H1 (cell line): ENCODE measurements at regions not wholly inside any gene's neighbourhood (a gene's known extent, or its start where the extent isn't known, plus 50 kb on each side); places are given as distances from the start of the nearest gene placed in this dataset.

Experiments
- CBX8 ChIP-seq: fragments of 300-800, 300-1000 bp; sonication (generic); IDR thresholded peaks from 2 replicates; pipeline ENCODE4 v1.7.1; 2016; ENCODE audit warnings: low read depth, low read length, borderline replicate concordance
- E2F6 ChIP-seq: IDR thresholded peaks from 2 replicates; pipeline ENCODE4 v1.6.1; 2012; ENCODE audit warnings: inconsistent platforms
- GTF2F1 ChIP-seq: IDR thresholded peaks from 2 replicates; pipeline ENCODE4 v1.6.1; 2012; ENCODE audit warnings: low read depth, low read length, improper control_type of control experiment, borderline replicate concordance
- POLR2A ChIP-seq, 2 experiments: IDR thresholded peaks; 1 replicate in 1 of 2; 2 replicates in 1 of 2; pipeline ENCODE4 v1.6.1; 2011; ENCODE audit warnings: low read depth in 2 of 2, low read length in 2 of 2, mild to moderate bottlenecking in 2 of 2; ENCODE audit errors: control extremely low read depth in 1 of 2
- RAD21 ChIP-seq, 2 experiments: IDR thresholded peaks in 1 of 2; conservative IDR thresholded peaks in 1 of 2; 2 replicates each; pipeline ENCODE4 v1.6.1; 2011; ENCODE audit warnings: low read depth in 2 of 2, low read length in 2 of 2, improper control_type of control experiment in 1 of 2, inconsistent platforms in 1 of 2, mild to moderate bottlenecking in 1 of 2, moderate library complexity in 1 of 2
- RXRA ChIP-seq: IDR thresholded peaks from 2 replicates; pipeline ENCODE4 v1.6.1; 2011; ENCODE audit warnings: low read depth, mild to moderate bottlenecking, low read length, moderate library complexity; ENCODE audit not compliant: insufficient read depth
- SIN3A ChIP-seq, 2 experiments: IDR thresholded peaks in 1 of 2; conservative IDR thresholded peaks in 1 of 2; 2 replicates each; pipeline ENCODE4 v1.6.1; 2011 to 2012; ENCODE audit warnings: low read length in 2 of 2, improper control_type of control experiment in 1 of 2, low read depth in 1 of 2, mild to moderate bottlenecking in 1 of 2
- TAF1 ChIP-seq: IDR thresholded peaks from 2 replicates; pipeline ENCODE4 v1.6.1; 2011; ENCODE audit warnings: mild to moderate bottlenecking, low read depth, low read length
- ZNF274 ChIP-seq: IDR thresholded peaks from 2 replicates; pipeline ENCODE4 v1.7.0; 2012; ENCODE audit warnings: low read length, borderline replicate concordance; ENCODE audit errors: extremely low read depth
- TF ChIP-seq, protein P1 (sequence below), 3 experiments: IDR thresholded peaks; 1 replicate in 2 of 3; 2 replicates in 1 of 3; pipeline versions ENCODE4 v1.5.1 to v1.6.1; 2011; ENCODE audit warnings: low read length in 3 of 3, mild to moderate bottlenecking in 3 of 3, inconsistent platforms in 2 of 3, low read depth in 1 of 3, moderate library complexity in 1 of 3; ENCODE audit not compliant: insufficient read depth in 1 of 3; ENCODE audit errors: control extremely low read depth in 1 of 3
- TF ChIP-seq, protein P2 (sequence below): IDR thresholded peaks from 2 replicates; pipeline ENCODE4 v1.6.1; 2012; ENCODE audit warnings: inconsistent platforms

GRCh38 chr2:19806591-19806990 lies 95.2 kb downstream of the TTC32 start:
- TF ChIP-seq E2F6 (no peak), RXRA (no peak), CBX8 (no peak), POLR2A (IDR thresholded peaks at IDR 0.05; ENCODE audit: control extremely low read depth in 1 of 2, low read depth in 2 of 2, low read length in 2 of 2) (no peak), TAF1 (no peak), ZNF274 (no peak), GTF2F1 (no peak), SIN3A (conservative IDR thresholded peaks at IDR 0.05 in 1 of 2, IDR thresholded peaks at IDR 0.05 in 1 of 2; ENCODE audit: low read depth in 1 of 2, low read length in 2 of 2) (no peak), RAD21 (IDR thresholded peaks at IDR 0.05 in 1 of 2, conservative IDR thresholded peaks at IDR 0.05 in 1 of 2; ENCODE audit: low read depth in 2 of 2, low read length in 2 of 2) (no peak)
- TF ChIP-seq, protein P1, sequence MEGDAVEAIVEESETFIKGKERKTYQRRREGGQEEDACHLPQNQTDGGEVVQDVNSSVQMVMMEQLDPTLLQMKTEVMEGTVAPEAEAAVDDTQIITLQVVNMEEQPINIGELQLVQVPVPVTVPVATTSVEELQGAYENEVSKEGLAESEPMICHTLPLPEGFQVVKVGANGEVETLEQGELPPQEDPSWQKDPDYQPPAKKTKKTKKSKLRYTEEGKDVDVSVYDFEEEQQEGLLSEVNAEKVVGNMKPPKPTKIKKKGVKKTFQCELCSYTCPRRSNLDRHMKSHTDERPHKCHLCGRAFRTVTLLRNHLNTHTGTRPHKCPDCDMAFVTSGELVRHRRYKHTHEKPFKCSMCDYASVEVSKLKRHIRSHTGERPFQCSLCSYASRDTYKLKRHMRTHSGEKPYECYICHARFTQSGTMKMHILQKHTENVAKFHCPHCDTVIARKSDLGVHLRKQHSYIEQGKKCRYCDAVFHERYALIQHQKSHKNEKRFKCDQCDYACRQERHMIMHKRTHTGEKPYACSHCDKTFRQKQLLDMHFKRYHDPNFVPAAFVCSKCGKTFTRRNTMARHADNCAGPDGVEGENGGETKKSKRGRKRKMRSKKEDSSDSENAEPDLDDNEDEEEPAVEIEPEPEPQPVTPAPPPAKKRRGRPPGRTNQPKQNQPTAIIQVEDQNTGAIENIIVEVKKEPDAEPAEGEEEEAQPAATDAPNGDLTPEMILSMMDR (IDR thresholded peaks at IDR 0.05; ENCODE audit: control extremely low read depth in 1 of 3, insufficient read depth in 1 of 3, low read depth in 1 of 3, low read length in 3 of 3) = no peak
- TF ChIP-seq, protein P2, sequence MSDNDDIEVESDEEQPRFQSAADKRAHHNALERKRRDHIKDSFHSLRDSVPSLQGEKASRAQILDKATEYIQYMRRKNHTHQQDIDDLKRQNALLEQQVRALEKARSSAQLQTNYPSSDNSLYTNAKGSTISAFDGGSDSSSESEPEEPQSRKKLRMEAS = no peak
